ENCODE measurements at regions not wholly inside any gene's neighbourhood (a gene's known extent, or its start where the extent isn't known, plus 50 kb on each side); places are given as distances from the start of the nearest gene placed in this dataset.
"Not testable (repeated sequence)": the region's sequence is repeated elsewhere in the genome, so short reads cannot be mapped to it uniquely, and the experiment has no call there.

- DNase-seq (ENCODE audit: low spot score), result not testable (repeated sequence)
Observed at GRCh38 chr4:82301390-82301789, 72.4 kb downstream of the HNRNPD start.

- no peak for DNase-seq (ENCODE audit: low spot score)
Observed at GRCh38 chr4:82293304-82293703, 80.5 kb downstream of the HNRNPD start.

- no peak for DNase-seq (ENCODE audit: low spot score)
Observed at GRCh38 chr4:82287720-82288119, 86.1 kb downstream of the HNRNPD start.

DNA sequence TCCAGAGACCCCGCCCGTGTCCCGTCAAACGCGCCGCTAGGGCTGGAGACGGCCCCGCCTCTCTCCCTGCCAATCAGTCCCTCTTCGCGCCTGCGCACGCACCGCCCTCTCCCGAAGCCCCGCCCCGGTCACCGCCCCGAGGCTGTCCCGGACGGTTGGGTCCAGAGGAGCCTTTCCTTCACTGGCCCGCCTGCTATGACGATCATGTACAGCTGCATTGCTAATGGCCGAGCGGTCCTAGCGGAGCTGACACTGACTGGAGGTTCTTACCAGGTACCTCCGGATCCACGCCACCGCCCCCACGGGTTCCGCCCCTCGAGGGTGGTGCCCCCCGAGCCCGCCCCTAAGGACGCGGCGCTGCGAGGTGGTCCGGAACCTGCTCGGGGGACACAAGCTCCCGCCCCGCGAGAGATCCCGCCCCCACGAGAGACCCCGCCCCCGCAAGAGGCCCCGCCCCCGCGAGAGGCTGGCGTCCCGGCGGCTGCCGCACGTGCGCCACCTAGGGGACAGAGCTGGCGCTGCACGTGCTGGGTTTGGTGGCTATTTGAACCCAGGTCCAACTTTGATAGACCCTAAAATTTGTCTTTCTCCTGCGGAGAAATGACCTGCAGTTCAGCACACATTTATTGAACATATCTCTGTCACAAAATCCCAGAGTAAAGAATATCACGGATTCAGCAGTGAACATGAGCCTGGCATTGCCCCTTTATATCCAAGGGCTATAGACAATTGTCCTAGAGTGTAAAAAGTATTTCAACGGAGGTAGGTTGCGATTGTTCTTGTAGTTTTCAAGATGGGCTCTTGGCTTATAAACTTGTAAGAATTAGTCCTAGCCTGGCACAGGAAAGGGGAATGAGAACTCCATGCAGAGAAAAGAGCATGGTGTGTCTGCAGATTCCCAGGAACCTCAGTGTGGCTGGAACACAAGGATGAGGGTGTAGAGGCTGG is 88.7 kb downstream of the HNRNPD start:
- DNase-seq (ENCODE audit: low spot score), result peak; percentile 100

DNA sequence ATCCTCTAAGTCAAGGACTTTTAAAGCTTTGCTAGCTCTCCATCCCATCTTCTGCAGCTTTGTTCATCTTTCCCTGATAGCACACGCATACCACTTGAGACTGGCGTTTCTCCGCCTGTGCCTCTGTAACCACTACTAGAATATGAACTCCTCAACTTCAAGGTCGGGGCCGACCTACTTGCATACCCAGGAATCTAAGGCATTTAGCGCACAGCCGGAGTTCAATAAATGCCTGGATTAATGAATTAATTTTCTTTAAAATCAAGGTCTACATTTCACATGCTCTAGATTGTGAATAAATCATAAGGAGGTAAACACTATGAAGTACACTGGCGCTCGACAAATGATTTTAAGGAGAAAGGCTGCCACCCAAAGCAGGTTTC is 89.3 kb downstream of the HNRNPD start:
- DNase-seq (ENCODE audit: low spot score), result no peak

- DNase-seq (ENCODE audit: low spot score), result no peak
Observed at GRCh38 chr4:82282875-82283274, 90.9 kb downstream of the HNRNPD start.

DNA sequence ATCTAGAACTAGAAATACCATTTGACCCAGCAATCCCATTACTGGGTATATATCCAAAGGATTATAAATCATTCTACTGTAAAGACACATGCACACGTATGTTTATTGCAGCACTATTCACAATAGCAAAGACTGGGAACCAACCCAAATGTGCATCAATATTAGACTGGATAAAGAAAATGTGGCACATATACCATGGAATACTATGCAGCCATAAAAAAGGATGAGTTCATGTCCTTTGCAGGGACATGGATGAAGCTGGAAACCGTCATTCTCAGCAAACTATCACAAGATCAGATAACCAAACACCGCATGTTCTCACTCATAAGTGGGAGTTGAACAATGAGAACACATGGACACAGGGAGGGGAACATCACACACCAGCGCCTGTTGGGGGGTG is 94.2 kb downstream of the HNRNPD start:
- not testable (repeated sequence) for DNase-seq (ENCODE audit: low spot score)

- no peak for DNase-seq (ENCODE audit: low spot score)
Observed at GRCh38 chr4:82276332-82276640, 97.5 kb downstream of the HNRNPD start.

- no peak for DNase-seq (ENCODE audit: low spot score)
Observed at GRCh38 chr4:82275431-82276331, 98.1 kb downstream of the HNRNPD start.

DNA sequence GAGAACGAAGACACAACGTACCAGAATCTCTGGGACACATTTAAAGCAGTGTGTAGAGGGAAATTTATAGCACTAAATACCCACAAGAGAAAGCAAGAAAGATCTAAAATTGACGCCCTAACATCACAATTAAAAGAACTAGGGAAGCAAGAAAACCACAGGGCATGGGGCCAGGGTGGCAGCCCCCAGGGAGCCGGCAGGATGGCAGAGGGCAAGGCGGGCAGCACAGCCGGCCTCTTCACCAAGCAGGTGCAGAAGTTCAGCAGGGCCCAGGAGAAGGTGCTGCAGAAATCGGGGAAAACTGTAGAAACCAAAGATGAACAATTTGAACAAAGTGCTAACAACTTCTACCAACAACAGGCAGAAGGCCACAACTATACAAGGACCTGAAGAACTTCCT is 99.1 kb downstream of the HNRNPD start:
- DNase-seq (ENCODE audit: low spot score), result not testable (repeated sequence)

DNA sequence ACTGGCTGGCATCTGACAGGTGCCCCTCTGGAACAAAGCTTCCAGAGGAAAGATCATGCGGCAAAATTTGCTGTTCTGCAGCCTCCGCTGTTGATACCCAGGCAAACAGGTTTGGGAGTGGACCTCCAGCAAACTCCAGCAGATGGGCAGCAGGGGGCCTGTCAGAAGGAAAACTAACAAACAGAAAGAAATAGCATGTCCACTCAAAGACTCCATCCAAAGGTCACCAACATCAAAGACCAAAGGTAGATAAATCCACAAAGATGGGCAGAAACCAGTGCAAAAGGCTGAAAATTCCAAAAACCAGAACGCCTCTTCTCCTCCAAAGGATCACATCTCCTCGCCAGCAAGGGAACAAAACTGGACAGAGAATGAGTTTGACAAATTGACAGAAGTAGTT is 101.3 kb downstream of the HNRNPD start:
- DNase-seq (ENCODE audit: low spot score), result not testable (repeated sequence)

GRCh38 chr4:82271915-82272480 is 101.8 kb downstream of the HNRNPD start:
- DNase-seq (ENCODE audit: low spot score), result not testable (repeated sequence)

DNA sequence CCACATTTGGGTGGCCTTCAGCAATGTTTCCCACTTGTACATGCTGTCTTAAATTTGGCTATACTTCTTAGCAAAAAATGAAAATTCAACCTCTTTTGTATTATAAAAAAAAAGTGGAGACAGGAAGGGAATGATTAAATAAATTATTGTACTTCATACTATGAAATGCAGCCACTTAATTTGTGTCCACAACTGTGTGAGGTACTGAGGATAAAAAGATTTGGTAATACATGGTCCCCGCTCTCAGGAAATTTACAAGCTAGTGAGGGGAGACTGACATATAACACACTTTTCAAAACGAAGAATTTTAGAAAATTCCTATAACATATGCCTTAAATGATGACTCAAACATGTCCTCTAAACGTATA is 105.0 kb downstream of the HNRNPD start:
- no peak for DNase-seq (ENCODE audit: low spot score)

GRCh38 chr4:82268050-82268825 is 105.6 kb downstream of the HNRNPD start:
- DNase-seq (ENCODE audit: low spot score), result no peak

GRCh38 chr4:82267506-82267905 is 106.3 kb downstream of the HNRNPD start:
- DNase-seq (ENCODE audit: low spot score), result no peak

GRCh38 chr4:82266345-82266744 is 107.4 kb downstream of the HNRNPD start:
- no peak for DNase-seq (ENCODE audit: low spot score)

GRCh38 chr4:82261084-82261483 is 112.7 kb downstream of the HNRNPD start:
- DNase-seq (ENCODE audit: low spot score), result no peak

DNA sequence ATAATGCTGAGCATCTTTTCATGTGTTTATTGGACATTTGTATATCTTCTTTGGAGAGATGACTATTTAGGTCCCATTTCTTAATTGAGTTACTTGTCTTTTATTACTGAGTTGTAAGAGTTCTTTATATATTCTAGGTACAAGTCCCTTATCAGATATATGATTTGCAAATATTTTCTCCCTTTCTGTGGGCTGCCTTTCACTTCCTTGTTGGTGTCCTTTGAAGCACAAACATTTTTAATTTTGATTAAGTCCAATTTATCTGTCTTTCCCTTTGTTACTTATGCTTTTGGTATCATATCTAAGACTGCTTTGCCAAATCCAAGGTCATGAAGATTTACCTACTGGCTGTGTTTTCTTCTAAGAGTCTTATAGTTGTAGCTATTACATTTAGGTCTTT is 113.2 kb downstream of the HNRNPD start:
- no peak for DNase-seq (ENCODE audit: low spot score)

- DNase-seq (ENCODE audit: low spot score), result no peak
Observed at GRCh38 chr4:82256718-82257117, 117.1 kb downstream of the HNRNPD start.

DNA sequence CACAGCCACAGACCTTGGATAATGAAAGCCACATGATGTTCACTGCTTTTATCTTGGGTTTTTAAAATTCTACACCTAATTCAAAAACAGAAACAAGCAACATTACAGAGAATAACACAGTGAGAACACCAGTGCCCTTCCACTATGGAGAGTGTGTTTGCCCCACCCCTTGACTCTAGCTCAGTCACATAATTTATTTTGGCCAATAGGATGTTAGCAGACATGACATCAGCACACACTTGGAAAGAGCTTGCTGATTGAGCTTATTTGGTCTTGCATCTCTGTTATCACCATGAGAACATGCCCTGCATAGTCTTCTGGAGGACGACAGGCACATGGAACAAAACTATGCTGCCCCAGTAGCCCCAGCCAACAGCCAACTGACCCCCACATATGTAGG is 118.1 kb downstream of the HNRNPD start:
- DNase-seq (ENCODE audit: low spot score), result no peak

All from mesenteric fat pad (tissue), 1 donor.